HFF-Myc (cell line): ENCODE measurements at regions not wholly inside any gene's neighbourhood (a gene's known extent, or its start where the extent isn't known, plus 50 kb on each side); places are given as distances from the start of the nearest gene placed in this dataset.
A peak's percentile ranks its signal among the peaks of the same experiment; 100 is the strongest.

Experiments
- DNase-seq: peaks from one replicate; pipeline ENCODE4 v3.0.0-alpha.2; 2011; ENCODE audit warnings: low read depth; ENCODE audit errors: extremely low read depth
- H3K4me3 ChIP-seq: replicated peaks from 2 replicates; pipeline ENCODE4 v1.5.1; 2011; ENCODE audit warnings: low read depth, mild to moderate bottlenecking, control low read depth, low read length
- CTCF ChIP-seq: IDR thresholded peaks from 2 replicates; pipeline ENCODE4 v1.5.1; 2012; ENCODE audit warnings: mild to moderate bottlenecking, low read depth, low read length, control low read depth; ENCODE audit errors: missing control alignments

- no peak for TF ChIP-seq CTCF
- no peak overlapping the region for H3K4me3 ChIP-seq
- DNase-seq = peak; percentile 11
Measured at GRCh38 chr6:45816674-45817297, 198.9 kb downstream of the CLIC5 start.

- DNase-seq = no peak
- no peak overlapping the region for H3K4me3 ChIP-seq
- TF ChIP-seq CTCF = no peak
Measured at GRCh38 chr6:45815466-45816125, 200.1 kb downstream of the CLIC5 start.

GRCh38 chr6:45814772-45815171 lies 200.9 kb downstream of the CLIC5 start:
- H3K4me3 ChIP-seq = no peak overlapping the region
- DNase-seq = no peak
- no peak for TF ChIP-seq CTCF

- no peak for DNase-seq
- TF ChIP-seq CTCF = no peak
- no peak overlapping the region for H3K4me3 ChIP-seq
Measured at GRCh38 chr6:45813943-45814342, 201.7 kb downstream of the CLIC5 start.

GRCh38 chr6:45812922-45813321 lies 202.7 kb downstream of the CLIC5 start:
- DNase-seq = no peak
- TF ChIP-seq CTCF = no peak
- no peak overlapping the region for H3K4me3 ChIP-seq

GRCh38 chr6:45808917-45809316 lies 206.7 kb downstream of the CLIC5 start:
- no peak overlapping the region for H3K4me3 ChIP-seq
- no peak for TF ChIP-seq CTCF
- no peak for DNase-seq

GRCh38 chr6:45808042-45808645 lies 207.5 kb downstream of the CLIC5 start:
- no peak for DNase-seq
- H3K4me3 ChIP-seq = no peak overlapping the region
- no peak for TF ChIP-seq CTCF
